ENCODE measurements at regions not wholly inside any gene's neighbourhood (a gene's known extent, or its start where the extent isn't known, plus 50 kb on each side); places are given as distances from the start of the nearest gene placed in this dataset.
"Not testable (repeated sequence)": the region's sequence is repeated elsewhere in the genome, so short reads cannot be mapped to it uniquely, and the experiment has no call there.

DNA sequence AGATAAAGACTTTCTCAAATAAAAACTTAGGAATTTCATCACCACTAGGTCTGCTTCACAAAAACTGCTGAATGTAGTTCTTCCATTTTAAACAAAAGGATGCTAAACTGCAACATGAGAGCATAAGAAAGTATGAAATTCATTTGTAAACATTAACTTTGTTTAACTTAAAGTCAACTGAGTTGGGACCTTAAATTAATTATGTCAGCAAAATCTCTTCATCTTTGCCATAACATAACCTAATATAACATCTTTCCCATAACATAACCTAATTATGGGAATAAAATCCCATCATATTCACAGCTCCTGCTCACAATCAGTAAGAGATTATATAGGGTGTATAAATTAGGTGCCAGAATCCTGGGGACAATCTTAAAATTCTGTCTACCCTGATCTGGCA, 78.8 kb upstream of the PCSK5 start:
- no peak for DNase-seq

DNA sequence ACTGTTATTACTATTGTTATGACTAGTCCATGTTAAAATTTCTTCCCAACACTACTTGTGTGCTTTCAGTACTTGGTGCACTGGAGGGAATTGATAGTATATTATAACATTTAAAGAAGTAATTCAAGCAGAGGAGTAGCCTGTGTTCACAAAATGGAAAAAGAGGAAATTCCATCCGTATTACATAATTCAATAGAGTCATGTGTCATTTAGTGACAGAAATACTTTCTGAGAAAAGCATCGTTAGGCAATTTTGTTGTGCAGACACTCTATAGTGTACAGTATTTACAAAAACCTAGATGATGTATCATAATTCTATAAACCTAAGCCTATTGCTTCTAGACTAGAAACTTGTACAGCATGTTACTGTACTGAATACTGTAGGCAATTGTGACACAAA, 78.3 kb upstream of the PCSK5 start:
- DNase-seq = no peak

GRCh38 chr9:75814667-75815066, 75.8 kb upstream of the PCSK5 start:
- DNase-seq = no peak

- not testable (repeated sequence) for DNase-seq
Measured at GRCh38 chr9:75820471-75821115, 69.9 kb upstream of the PCSK5 start.

DNA sequence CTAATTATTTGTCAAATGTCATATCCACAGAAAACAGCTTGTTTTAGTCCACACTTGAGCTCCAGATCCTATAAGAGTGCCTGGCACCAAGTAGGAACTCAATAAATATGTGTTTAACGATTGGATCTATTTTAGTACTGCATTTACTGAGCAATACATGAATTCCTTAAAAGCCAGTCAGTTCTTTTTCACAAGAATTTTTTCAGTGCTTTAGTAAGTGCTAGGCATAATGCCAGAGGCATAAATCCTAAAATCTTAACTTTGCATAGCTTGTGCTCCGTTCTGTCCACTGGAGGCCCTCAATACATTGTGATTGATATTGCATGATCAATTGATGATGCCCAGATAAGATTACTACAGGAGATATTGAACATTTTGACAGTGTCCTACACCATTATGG, 67.3 kb upstream of the PCSK5 start:
- DNase-seq = no peak

- no peak for DNase-seq
Measured at GRCh38 chr9:75824816-75825568, 65.5 kb upstream of the PCSK5 start.

DNA sequence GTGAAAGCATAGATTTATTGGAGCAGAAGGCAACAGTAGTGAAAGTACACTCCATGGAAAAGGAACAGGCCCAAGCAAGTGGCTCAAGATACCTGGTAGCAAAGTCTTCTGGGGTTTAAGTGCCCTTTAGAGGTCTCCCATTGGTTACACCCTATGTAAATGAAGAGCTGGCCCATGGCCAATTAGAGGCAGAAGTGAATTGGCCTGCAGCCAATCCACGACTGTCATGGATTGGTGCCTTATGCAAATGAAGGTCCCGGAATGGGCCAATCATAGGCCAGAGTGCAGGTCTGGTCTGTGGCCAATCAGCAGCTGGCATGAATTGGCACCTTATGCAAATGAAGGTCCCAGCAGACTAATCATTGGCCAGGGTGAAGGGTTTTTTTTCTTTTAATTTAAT, 64.2 kb upstream of the PCSK5 start:
- no peak for DNase-seq

DNA sequence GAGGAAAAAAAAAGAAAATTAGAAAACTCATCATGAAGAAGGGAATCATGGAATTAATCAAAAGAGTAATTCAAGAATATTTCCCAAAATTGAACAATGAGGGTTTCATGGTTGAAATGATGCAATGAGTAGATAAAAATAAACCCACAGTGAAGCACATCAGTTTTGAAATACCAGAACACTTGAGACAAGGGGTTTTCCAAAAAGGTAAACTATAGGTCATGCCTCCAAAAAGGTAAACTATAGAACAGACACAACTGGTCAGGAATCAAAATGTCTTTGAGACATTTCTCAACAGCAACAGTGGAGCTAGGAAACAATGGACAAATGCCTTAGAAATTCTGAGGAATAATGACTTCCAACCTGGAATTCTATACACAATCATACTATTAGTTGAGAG, 60.2 kb upstream of the PCSK5 start:
- DNase-seq = no peak

GRCh38 chr9:75833778-75834177, 56.7 kb upstream of the PCSK5 start:
- DNase-seq = no peak

- DNase-seq = no peak
Measured at GRCh38 chr9:75834878-75835277, 55.6 kb upstream of the PCSK5 start.
